ENCODE measurements at regions not wholly inside any gene's neighbourhood (a gene's known extent, or its start where the extent isn't known, plus 50 kb on each side); places are given as distances from the start of the nearest gene placed in this dataset.

DNA sequence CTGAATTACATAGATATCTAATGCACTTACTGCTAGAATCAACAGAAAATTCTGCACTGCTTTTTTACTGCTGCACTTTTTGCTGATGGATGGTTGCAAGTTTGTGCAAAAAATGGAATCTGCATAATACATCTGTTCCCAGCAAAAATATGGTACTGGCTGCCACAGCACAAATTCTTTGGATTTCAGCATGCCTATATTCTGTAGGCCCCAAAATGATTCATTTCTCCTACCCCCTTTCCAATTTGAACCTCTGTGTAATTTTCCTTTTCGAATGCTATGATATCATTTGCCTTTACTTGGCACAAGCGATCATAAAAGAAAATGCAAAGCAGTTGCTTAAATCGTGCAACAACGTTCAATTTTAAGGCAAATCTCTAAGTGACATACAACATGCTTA is 524.2 kb upstream of the NBEA start:
- no peak for TF ChIP-seq POLR2A (IDR thresholded peaks at IDR 0.05; ENCODE audit: low read length)
- TF ChIP-seq GATA1 (IDR thresholded peaks at IDR 0.05; ENCODE audit: low read depth, low read length): no peak

Measured in erythroblast (primary cell).